ENCODE measurements at regions not wholly inside any gene's neighbourhood (a gene's known extent, or its start where the extent isn't known, plus 50 kb on each side); places are given as distances from the start of the nearest gene placed in this dataset.

DNA sequence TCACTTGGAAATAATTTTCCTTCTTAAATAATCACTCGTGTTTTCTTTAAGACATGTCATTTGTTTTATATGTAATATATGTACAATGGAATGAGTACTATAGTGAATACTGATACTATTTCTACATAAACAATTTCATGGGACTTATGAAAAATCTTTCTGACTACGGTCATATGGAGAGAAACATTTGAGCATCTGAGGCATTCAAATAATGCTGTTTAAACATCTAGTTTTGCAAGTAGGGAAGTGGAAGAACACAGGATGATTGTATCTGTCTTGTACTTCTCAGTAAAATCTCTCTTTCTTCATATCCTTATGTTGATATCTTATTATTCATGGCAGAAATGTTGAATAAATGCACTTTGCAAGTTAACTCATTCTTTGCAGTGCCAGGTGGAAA lies 599.5 kb upstream of the KCNMB2 start:
- no peak overlapping the region for H3K27ac ChIP-seq
- H3K9me3 ChIP-seq (ENCODE audit: low read depth), result no peaks in the 10 kb centered on the region
- no peak overlapping the region for H3K4me3 ChIP-seq
- DNase-seq (ENCODE audit: low read depth in 1 of 2, low spot score in 1 of 2), result no peak
- TF ChIP-seq, protein P1, sequence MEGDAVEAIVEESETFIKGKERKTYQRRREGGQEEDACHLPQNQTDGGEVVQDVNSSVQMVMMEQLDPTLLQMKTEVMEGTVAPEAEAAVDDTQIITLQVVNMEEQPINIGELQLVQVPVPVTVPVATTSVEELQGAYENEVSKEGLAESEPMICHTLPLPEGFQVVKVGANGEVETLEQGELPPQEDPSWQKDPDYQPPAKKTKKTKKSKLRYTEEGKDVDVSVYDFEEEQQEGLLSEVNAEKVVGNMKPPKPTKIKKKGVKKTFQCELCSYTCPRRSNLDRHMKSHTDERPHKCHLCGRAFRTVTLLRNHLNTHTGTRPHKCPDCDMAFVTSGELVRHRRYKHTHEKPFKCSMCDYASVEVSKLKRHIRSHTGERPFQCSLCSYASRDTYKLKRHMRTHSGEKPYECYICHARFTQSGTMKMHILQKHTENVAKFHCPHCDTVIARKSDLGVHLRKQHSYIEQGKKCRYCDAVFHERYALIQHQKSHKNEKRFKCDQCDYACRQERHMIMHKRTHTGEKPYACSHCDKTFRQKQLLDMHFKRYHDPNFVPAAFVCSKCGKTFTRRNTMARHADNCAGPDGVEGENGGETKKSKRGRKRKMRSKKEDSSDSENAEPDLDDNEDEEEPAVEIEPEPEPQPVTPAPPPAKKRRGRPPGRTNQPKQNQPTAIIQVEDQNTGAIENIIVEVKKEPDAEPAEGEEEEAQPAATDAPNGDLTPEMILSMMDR (IDR thresholded peaks at IDR 0.05; ENCODE audit: low read depth, low read length), result no peak
- H3K27me3 ChIP-seq, result no peaks in the 10 kb centered on the region
- no peaks in the 10 kb centered on the region for H3K36me3 ChIP-seq
- peaks cover 18% of the 10 kb centered on the region for H3K4me1 ChIP-seq (ENCODE audit: low read depth)

DNA sequence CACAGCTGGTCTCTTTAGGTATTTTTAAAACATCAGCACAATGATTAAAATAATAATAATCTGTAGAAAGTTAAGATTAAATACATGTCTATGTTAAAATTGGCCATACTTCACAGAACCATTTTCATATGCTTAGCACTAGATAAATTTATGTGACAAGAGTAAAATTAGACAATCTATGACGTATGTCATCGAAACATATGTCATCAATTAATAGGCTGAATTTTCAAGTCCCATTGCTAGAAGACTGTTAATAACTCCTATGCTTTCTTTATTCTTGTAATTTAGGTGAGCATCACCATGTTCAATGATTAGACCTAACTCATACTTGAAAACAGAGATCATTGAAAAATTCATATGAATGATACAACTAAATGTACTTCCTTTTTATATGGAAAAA lies 593.3 kb upstream of the KCNMB2 start:
- H3K27me3 ChIP-seq, result no peaks in the 10 kb centered on the region
- no peak for DNase-seq (ENCODE audit: low read depth in 1 of 2, low spot score in 1 of 2)
- no peaks in the 10 kb centered on the region for H3K9me3 ChIP-seq (ENCODE audit: low read depth)
- no peak overlapping the region for H3K4me3 ChIP-seq
- H3K27ac ChIP-seq, result no peak overlapping the region
- H3K4me1 ChIP-seq (ENCODE audit: low read depth), result no peaks in the 10 kb centered on the region
- TF ChIP-seq, protein P1 (IDR thresholded peaks at IDR 0.05; ENCODE audit: low read depth, low read length), result no peak
- H3K36me3 ChIP-seq, result no peaks in the 10 kb centered on the region

DNA sequence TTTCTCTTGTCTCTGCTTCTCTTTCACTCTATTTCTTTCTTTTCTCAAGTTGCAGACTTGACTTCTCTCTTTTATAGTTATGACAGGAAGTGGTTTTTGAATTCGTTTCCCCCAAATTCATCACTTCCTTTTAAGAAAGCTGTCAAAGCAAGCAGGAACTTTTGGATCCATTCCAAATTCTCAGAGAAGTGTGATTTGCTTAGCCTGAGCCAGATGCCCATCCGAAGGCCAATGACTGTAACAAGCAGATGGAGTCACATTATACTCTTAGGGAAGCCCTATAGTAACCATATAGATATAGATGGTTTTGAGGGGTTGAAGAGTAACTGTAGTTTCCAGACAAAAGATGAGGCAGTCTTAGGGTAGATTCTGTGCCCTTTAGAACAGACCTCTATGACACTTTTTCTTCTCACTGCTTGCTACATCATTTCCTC lies 592.0 kb upstream of the KCNMB2 start:
- no peak for DNase-seq (ENCODE audit: low read depth in 1 of 2, low spot score in 1 of 2)
- no peaks in the 10 kb centered on the region for H3K27me3 ChIP-seq
- H3K36me3 ChIP-seq, result no peaks in the 10 kb centered on the region
- H3K4me1 ChIP-seq (ENCODE audit: low read depth), result no peaks in the 10 kb centered on the region
- no peak overlapping the region for H3K4me3 ChIP-seq
- TF ChIP-seq, protein P1 (IDR thresholded peaks at IDR 0.05; ENCODE audit: low read depth, low read length), result no peak
- no peak overlapping the region for H3K27ac ChIP-seq
- no peaks in the 10 kb centered on the region for H3K9me3 ChIP-seq (ENCODE audit: low read depth)

DNA sequence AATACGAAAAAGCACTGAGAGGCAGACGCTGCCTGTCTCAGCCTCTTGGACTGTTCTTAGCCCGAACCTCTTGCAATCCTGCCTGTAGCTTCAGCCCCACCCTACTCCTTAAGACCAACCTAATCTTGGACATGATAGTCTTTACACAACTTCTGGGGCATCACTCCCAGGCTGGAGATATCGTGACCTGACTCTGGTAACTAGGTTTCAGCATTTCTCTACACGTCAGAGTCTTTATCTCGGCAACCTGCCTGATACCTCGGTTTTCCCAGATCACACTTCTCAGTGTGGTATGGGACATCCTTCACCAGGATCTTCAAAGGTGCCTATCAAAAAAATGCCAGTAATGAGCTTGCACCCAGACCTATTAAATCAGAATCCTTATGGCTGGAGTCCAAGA lies 590.2 kb upstream of the KCNMB2 start:
- H3K27ac ChIP-seq, result no peak overlapping the region
- TF ChIP-seq, protein P1 (IDR thresholded peaks at IDR 0.05; ENCODE audit: low read depth, low read length), result no peak
- H3K9me3 ChIP-seq (ENCODE audit: low read depth), result no peaks in the 10 kb centered on the region
- H3K4me1 ChIP-seq (ENCODE audit: low read depth), result no peaks in the 10 kb centered on the region
- no peaks in the 10 kb centered on the region for H3K36me3 ChIP-seq
- no peak overlapping the region for H3K4me3 ChIP-seq
- DNase-seq (ENCODE audit: low read depth in 1 of 2, low spot score in 1 of 2), result peak in 1 of 2 donors; percentile 11
- H3K27me3 ChIP-seq, result no peaks in the 10 kb centered on the region

DNA sequence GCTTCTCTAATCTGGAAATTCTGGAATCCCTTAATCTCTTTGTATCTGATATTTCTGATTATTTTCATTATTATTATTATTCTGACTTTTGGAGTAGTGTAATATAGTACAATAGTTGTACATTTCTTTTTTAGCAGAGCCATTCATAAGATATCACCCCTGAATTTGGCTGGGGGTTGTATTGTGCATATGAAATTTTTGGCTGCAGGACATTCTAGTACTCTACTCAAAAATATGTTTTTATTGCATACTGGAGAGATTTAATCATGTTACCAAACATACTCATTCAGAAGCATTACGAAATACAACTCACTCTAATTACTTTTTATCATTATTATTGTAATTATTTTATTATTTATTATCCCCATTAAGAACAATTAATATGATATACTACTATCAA lies 589.7 kb upstream of the KCNMB2 start:
- Histone ChIP-seq H3K27ac (no peak overlapping the region), H3K36me3 (no peaks in the 10 kb centered on the region), H3K4me3 (no peak overlapping the region), H3K27me3 (no peaks in the 10 kb centered on the region), H3K4me1 (ENCODE audit: low read depth) (no peaks in the 10 kb centered on the region), H3K9me3 (ENCODE audit: low read depth) (no peaks in the 10 kb centered on the region)
- DNase-seq (ENCODE audit: low read depth in 1 of 2, low spot score in 1 of 2), result peak in 1 of 2 donors; percentile 27
- TF ChIP-seq, protein P1 (IDR thresholded peaks at IDR 0.05; ENCODE audit: low read depth, low read length), result no peak

DNA sequence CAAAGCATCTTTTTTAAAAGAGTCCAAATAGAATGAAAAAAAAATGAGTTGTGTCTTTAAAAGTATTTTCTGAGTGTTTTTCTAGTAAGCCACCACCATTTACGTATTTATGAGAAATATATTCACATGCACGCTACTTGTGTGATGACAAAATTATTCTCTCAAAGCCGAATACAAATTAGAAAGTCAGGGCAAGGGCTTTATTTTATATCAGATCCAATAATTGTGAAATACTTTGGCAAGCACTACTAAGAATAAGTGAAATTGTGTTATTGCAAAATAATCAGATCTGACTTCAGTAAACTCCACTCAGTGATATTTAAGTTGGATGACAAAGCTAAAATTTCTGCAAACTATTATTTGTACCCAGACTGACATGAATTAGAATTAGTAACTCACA lies 589.3 kb upstream of the KCNMB2 start:
- no peaks in the 10 kb centered on the region for H3K36me3 ChIP-seq
- H3K4me3 ChIP-seq, result no peak overlapping the region
- TF ChIP-seq, protein P1 (IDR thresholded peaks at IDR 0.05; ENCODE audit: low read depth, low read length), result no peak
- H3K9me3 ChIP-seq (ENCODE audit: low read depth), result no peaks in the 10 kb centered on the region
- H3K27me3 ChIP-seq, result no peaks in the 10 kb centered on the region
- peak in 1 of 2 donors; percentile 62 for DNase-seq (ENCODE audit: low read depth in 1 of 2, low spot score in 1 of 2)
- H3K4me1 ChIP-seq (ENCODE audit: low read depth), result no peaks in the 10 kb centered on the region
- H3K27ac ChIP-seq, result no peak overlapping the region
